ENCODE measurements at regions not wholly inside any gene's neighbourhood (a gene's known extent, or its start where the extent isn't known, plus 50 kb on each side); places are given as distances from the start of the nearest gene placed in this dataset.

DNA sequence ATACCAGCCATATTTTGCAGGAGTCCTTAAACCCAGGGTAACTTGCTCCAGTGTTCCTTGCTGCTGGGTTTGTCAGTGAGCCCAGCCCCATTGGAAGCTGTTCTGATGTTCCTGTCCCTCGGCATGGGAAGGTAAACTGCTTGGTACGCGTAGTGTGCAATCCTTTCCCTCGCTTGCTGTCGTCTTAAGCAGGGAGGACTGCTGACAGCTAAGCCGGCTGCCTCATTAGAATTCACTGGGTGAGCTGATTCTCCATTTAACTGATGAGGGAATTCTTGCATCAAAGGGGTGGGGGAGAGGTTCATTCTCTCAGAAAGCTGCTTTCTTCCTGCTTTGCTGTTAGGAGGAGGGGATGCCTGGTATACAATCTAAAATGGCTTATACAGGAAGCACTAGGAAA lies 164.6 kb downstream of the MID1IP1 start (continued):
- TF ChIP-seq ZNF316 (IDR thresholded peaks at IDR 0.05) (no peak), SMARCE1 (IDR thresholded peaks at IDR 0.05) (no peak), RFX7 (CRISPR knock-in tag; IDR thresholded peaks at IDR 0.05) (no peak), CHD4 (IDR thresholded peaks at IDR 0.05; ENCODE audit: insufficient read depth, insufficient replicate concordance, low read depth, low read length, poor library complexity, severe bottlenecking) (no peak), ZNF354B (CRISPR knock-in tag; IDR thresholded peaks at IDR 0.05) (no peak)
- TF ChIP-seq, protein P1, sequence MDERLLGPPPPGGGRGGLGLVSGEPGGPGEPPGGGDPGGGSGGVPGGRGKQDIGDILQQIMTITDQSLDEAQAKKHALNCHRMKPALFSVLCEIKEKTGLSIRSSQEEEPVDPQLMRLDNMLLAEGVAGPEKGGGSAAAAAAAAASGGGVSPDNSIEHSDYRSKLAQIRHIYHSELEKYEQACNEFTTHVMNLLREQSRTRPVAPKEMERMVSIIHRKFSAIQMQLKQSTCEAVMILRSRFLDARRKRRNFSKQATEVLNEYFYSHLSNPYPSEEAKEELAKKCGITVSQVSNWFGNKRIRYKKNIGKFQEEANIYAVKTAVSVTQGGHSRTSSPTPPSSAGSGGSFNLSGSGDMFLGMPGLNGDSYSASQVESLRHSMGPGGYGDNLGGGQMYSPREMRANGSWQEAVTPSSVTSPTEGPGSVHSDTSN (CRISPR knock-in tag; IDR thresholded peaks at IDR 0.05; ENCODE audit: low read depth): no peak
- TF ChIP-seq, protein P1 (tag; conservative IDR thresholded peaks at IDR 0.05; ENCODE audit: low read depth): no peak
- TF ChIP-seq, protein P2, sequence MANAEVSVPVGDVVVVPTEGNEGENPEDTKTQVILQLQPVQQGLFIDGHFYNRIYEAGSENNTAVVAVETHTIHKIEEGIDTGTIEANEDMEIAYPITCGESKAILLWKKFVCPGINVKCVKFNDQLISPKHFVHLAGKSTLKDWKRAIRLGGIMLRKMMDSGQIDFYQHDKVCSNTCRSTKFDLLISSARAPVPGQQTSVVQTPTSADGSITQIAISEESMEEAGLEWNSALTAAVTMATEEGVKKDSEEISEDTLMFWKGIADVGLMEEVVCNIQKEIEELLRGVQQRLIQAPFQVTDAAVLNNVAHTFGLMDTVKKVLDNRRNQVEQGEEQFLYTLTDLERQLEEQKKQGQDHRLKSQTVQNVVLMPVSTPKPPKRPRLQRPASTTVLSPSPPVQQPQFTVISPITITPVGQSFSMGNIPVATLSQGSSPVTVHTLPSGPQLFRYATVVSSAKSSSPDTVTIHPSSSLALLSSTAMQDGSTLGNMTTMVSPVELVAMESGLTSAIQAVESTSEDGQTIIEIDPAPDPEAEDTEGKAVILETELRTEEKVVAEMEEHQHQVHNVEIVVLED (CRISPR knock-in tag; IDR thresholded peaks at IDR 0.05): no peak
